Brain microvascular endothelial cell (primary cell): ENCODE measurements at regions not wholly inside any gene's neighbourhood (a gene's known extent, or its start where the extent isn't known, plus 50 kb on each side); places are given as distances from the start of the nearest gene placed in this dataset.
A peak's percentile ranks its signal among the peaks of the same experiment; 100 is the strongest.

Experiments used
- DNase-seq: peaks from one replicate; pipeline ENCODE4 v3.0.0-alpha.2; 2020
- H3K27ac ChIP-seq: fragments of 250-450 bp; sonication (Bioruptor Pico); 2 replicates; pipeline ENCODE4 v1.5.1; 2020; ENCODE audit warnings: mild to moderate bottlenecking, moderate library complexity
- H3K27me3 ChIP-seq: fragments of 250-450 bp; sonication (Bioruptor Pico); replicated peaks from 2 replicates; pipeline ENCODE4 v1.5.1; 2020; ENCODE audit warnings: mild to moderate bottlenecking
- H3K36me3 ChIP-seq: fragments of 250-450 bp; sonication (Bioruptor Pico); replicated peaks from 2 replicates; pipeline ENCODE4 v1.5.1; 2020; ENCODE audit warnings: mild to moderate bottlenecking
- H3K4me3 ChIP-seq: 2 replicates; pipeline ENCODE4 v1.5.1; 2011; ENCODE audit warnings: low read depth, mild to moderate bottlenecking, control low read depth, low read length, moderate library complexity
- in situ Hi-C: cut with HindIII; loops from 2 replicates; pipeline ENCODE4 v1.10.0; 2017; ENCODE audit warnings: low sequenced_read_pairs, low pct_ligation_motif_present
- TF ChIP-seq, protein P1 (sequence below): IDR thresholded peaks from 2 replicates; pipeline ENCODE4 v1.5.1; 2011; ENCODE audit warnings: low read depth, mild to moderate bottlenecking, moderate library complexity, low read length, control low read depth, inconsistent platforms; ENCODE audit errors: missing control alignments

DNA sequence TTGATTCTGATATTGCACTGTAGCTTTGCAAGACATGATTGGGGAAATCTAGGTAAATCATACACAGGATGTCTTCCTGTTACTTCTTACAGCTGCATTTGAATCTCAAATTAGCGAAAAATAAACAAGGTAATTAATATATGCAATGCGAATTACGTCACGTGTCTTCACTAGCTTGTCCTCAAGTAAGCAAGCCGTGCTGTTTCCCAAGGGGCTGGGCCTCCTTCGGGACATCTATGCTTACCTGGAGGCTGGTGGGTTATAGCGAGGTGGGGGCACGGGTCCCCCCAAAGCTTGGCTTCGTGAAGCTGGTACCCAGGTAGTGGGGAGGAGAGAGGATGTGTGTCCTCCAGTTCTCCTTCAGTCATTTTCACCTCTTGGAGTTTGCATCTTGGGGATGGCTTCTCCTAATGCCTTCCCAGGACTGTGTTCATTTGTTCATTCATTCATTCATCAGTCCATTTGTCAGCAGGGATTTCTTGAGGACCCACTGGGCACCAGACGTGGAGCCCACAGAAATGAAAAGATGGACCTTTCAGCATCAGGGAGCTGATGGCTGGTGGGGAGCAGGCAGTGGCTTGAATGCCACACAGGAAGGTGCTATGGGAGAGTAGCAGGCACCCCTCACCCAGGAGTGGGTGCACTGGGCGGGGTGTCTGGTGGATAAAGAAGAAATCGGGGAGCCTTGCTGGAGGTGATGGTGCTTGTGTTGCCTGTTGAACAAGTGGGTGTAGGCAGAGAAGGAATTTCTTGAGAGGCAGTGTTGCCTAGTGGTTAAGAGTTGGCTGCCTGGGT lies 155.1 kb downstream of the GLI2 start:
- no peak overlapping the region for H3K27ac ChIP-seq
- DNase-seq: no peak
- H3K27me3 ChIP-seq: no peaks in the 10 kb centered on the region
- in situ Hi-C loops: no loop called here
- TF ChIP-seq, protein P1, sequence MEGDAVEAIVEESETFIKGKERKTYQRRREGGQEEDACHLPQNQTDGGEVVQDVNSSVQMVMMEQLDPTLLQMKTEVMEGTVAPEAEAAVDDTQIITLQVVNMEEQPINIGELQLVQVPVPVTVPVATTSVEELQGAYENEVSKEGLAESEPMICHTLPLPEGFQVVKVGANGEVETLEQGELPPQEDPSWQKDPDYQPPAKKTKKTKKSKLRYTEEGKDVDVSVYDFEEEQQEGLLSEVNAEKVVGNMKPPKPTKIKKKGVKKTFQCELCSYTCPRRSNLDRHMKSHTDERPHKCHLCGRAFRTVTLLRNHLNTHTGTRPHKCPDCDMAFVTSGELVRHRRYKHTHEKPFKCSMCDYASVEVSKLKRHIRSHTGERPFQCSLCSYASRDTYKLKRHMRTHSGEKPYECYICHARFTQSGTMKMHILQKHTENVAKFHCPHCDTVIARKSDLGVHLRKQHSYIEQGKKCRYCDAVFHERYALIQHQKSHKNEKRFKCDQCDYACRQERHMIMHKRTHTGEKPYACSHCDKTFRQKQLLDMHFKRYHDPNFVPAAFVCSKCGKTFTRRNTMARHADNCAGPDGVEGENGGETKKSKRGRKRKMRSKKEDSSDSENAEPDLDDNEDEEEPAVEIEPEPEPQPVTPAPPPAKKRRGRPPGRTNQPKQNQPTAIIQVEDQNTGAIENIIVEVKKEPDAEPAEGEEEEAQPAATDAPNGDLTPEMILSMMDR: no peak
- no peaks in the 10 kb centered on the region for H3K36me3 ChIP-seq
- no peak overlapping the region for H3K4me3 ChIP-seq

DNA sequence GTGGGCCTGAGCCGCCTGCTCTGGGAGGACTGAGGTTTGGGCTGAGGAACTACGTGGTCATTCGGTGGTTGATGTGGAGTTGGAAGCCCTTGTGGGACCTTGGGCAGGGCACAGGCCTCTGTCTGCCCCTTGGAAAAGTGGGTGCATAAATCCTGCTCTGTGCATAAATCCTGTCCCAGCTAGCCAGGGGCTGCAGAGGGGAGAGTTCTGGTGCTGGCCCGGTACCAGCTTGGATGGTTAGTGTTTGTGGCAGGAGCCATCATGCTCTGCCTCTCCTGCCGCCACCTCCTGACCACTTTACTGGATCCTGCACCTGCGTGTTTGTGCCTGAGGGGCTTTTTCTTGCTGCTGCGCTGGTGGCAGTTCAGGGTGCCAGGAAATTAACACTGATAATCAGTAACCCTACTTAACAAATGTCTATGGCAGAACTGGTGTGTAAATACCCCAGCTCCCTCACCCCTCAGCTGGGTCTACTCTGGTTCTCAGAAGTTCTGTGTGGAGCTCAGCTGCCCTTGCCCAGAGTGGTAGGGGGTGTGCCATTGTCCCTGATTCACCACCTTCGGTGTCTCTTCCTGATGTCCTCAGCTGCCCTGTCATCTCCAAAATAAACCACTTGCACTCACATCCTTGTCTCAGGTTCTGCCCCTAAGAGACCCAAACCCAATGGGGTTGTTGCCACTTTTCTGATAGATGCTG lies 156.8 kb downstream of the GLI2 start:
- Histone ChIP-seq H3K27me3 (no peaks in the 10 kb centered on the region), H3K4me3 (no peak overlapping the region), H3K36me3 (no peaks in the 10 kb centered on the region), H3K27ac (no peak overlapping the region)
- TF ChIP-seq, protein P1: no peak
- in situ Hi-C loops: no loop called here
- no peak for DNase-seq

DNA sequence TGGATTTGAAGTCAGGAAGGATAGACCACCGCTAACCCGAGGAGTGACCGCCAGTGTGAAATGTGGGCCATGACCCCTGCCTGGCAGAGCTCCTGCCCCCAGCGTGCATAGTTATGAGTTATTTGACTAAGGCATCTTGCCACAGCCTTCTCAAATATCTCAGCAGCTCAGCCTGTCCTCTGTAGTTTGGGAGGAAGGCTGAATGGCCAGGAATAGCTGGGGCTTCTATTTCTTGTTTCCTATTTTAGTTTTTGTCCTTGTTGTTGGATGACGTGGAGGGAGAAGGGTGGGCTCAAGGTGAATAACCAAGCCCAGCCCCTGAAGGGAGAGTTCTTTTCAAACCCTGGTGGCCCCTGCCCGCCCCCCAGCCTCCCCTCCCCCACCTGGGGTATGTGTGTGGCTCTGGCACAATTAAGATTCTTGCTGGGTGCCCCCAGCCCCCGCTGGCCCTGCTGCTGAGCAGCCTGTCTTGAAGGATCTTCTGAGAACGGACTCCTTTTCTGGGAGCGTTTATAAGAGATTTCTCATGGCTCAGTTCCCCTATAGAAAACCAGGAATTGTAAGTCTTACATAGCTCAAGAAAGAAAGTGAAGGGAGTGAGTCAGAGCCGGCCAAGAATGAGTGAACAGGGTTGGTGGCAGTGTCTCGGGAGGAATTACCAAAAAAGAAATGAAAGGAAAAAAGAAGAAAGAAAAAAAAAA lies 157.4 kb downstream of the GLI2 start:
- peak; percentile 58 for DNase-seq
- Histone ChIP-seq H3K4me3 (no peak overlapping the region), H3K36me3 (no peaks in the 10 kb centered on the region), H3K27ac (no peak overlapping the region), H3K27me3 (no peaks in the 10 kb centered on the region)
- TF ChIP-seq, protein P1: no peak
- in situ Hi-C loops: no loop called here

DNA sequence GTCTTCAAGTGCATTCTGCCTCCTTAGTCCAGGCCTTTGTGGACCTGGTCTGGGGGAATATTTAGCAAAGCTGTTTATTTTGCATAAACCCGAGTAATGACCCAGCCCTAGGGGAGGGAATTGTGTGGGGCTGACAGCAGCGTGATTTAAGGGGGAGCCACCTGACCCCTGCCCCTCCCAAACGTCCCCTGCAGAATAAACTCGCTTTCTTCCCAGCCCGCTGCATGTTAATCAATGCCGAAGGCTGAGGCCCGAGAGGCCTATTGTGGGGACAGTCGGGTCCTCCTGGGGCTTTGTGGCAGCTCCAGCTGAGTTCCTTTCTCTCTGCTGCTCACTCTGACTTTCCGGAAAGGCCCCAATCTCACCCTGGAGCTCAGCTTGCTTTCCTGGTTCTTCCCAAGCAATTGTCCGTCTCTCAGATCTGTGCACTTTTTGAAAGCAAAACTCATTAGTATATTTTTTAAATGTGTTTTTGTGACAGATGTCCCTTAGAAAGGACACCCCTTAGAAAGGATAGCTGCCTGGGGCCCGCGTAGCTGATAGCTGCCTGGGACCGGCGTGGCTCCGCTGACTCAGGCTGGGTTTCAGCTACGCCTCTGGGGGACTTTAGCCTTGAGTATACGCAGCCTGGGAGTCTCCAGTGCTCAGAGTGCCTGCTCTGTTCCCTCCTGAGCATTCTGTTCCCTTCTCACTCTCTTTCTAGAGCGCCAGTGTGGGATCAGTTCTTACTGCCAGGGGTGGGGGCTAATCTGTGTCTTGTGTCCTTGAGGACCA lies 158.3 kb downstream of the GLI2 start:
- no peaks in the 10 kb centered on the region for H3K36me3 ChIP-seq
- in situ Hi-C loops: no loop called here
- no peak for DNase-seq
- H3K27me3 ChIP-seq: no peaks in the 10 kb centered on the region
- H3K4me3 ChIP-seq: no peak overlapping the region
- TF ChIP-seq, protein P1: no peak
- H3K27ac ChIP-seq: no peak overlapping the region

DNA sequence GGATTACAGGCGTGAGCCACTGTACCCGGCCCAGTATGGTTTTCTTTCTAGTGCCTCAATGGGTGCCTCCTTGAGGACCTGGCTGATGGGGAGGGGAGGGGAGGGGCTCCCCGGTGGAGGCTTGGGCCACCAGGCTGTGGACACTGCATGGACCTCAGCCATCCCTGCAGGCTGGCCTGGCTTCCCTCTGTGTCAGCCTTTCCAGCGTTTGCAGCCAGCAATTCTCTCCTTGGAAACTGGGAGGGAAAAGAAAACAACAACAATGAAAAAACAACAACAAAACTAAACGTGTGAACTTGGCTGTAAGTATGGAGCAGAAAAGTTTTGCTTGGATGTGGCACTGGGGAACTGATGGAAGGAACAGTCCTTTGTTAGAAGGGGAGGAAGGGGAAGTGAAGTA lies 159.3 kb downstream of the GLI2 start:
- no peaks in the 10 kb centered on the region for H3K36me3 ChIP-seq
- TF ChIP-seq, protein P1: no peak
- DNase-seq: no peak
- H3K4me3 ChIP-seq: no peak overlapping the region
- no peak overlapping the region for H3K27ac ChIP-seq
- H3K27me3 ChIP-seq: no peaks in the 10 kb centered on the region
- in situ Hi-C loops: no loop called here
